Dedifferentiated amniotic fluid mesenchymal stem cell (primary cell): ENCODE measurements at regions not wholly inside any gene's neighbourhood (a gene's known extent, or its start where the extent isn't known, plus 50 kb on each side); places are given as distances from the start of the nearest gene placed in this dataset.
A peak's percentile ranks its signal among the peaks of the same experiment; 100 is the strongest.
"Not testable (repeated sequence)": the region's sequence is repeated elsewhere in the genome, so short reads cannot be mapped to it uniquely, and the experiment has no call there.

Experiments
- DNase-seq: peaks from one replicate; pipeline ENCODE4 v3.0.0-alpha.2; 2016; ENCODE audit errors: extremely low spot score

GRCh38 chr9:73863924-73864323 lies 633.2 kb upstream of the RORB start:
- DNase-seq: no peak

GRCh38 chr9:73866451-73866850 lies 630.7 kb upstream of the RORB start:
- DNase-seq: no peak

GRCh38 chr9:73869264-73869663 lies 627.9 kb upstream of the RORB start:
- peak; percentile 73 for DNase-seq

GRCh38 chr9:73871636-73872035 lies 625.5 kb upstream of the RORB start:
- no peak for DNase-seq

GRCh38 chr9:73872701-73873100 lies 624.4 kb upstream of the RORB start:
- no peak for DNase-seq

GRCh38 chr9:73880101-73880500 lies 617.0 kb upstream of the RORB start:
- DNase-seq: no peak

GRCh38 chr9:73889023-73889422 lies 608.1 kb upstream of the RORB start:
- no peak for DNase-seq

- no peak for DNase-seq
Observed at GRCh38 chr9:73890685-73891277, 606.4 kb upstream of the RORB start.

- no peak for DNase-seq
Observed at GRCh38 chr9:73892335-73892734, 604.8 kb upstream of the RORB start.

GRCh38 chr9:73893230-73893629 lies 603.9 kb upstream of the RORB start:
- DNase-seq: no peak

GRCh38 chr9:73896061-73896460 lies 601.1 kb upstream of the RORB start:
- DNase-seq: no peak

- no peak for DNase-seq
Observed at GRCh38 chr9:73906671-73907070, 590.5 kb upstream of the RORB start.

GRCh38 chr9:73911804-73912203 lies 585.3 kb upstream of the RORB start:
- DNase-seq: no peak

- DNase-seq: no peak
Observed at GRCh38 chr9:73916016-73916673, 581.0 kb upstream of the RORB start.

- no peak for DNase-seq
Observed at GRCh38 chr9:73919712-73920111, 577.4 kb upstream of the RORB start.

GRCh38 chr9:73923796-73924195 lies 573.3 kb upstream of the RORB start:
- no peak for DNase-seq

GRCh38 chr9:73951147-73951546 lies 546.0 kb upstream of the RORB start:
- no peak for DNase-seq

GRCh38 chr9:73962792-73963191 lies 534.3 kb upstream of the RORB start:
- no peak for DNase-seq

- no peak for DNase-seq
Observed at GRCh38 chr9:73969936-73970335, 527.2 kb upstream of the RORB start.

GRCh38 chr9:73976424-73976823 lies 520.7 kb upstream of the RORB start:
- not testable (repeated sequence) for DNase-seq

- no peak for DNase-seq
Observed at GRCh38 chr9:73979894-73980264, 517.3 kb upstream of the RORB start.

GRCh38 chr9:73980754-73981153 lies 516.4 kb upstream of the RORB start:
- DNase-seq: no peak

- no peak for DNase-seq
Observed at GRCh38 chr9:73981405-73981804, 515.7 kb upstream of the RORB start.

- no peak for DNase-seq
Observed at GRCh38 chr9:73995836-73996235, 501.3 kb upstream of the RORB start.
